Retina (tissue), 1 donor: ENCODE measurements at regions not wholly inside any gene's neighbourhood (a gene's known extent, or its start where the extent isn't known, plus 50 kb on each side); places are given as distances from the start of the nearest gene placed in this dataset.
"Not testable (repeated sequence)": the region's sequence is repeated elsewhere in the genome, so short reads cannot be mapped to it uniquely, and the experiment has no call there.

Experiments
- DNase-seq: peaks from one replicate; pipeline ENCODE4 v3.0.0-alpha.2; 2016

DNA sequence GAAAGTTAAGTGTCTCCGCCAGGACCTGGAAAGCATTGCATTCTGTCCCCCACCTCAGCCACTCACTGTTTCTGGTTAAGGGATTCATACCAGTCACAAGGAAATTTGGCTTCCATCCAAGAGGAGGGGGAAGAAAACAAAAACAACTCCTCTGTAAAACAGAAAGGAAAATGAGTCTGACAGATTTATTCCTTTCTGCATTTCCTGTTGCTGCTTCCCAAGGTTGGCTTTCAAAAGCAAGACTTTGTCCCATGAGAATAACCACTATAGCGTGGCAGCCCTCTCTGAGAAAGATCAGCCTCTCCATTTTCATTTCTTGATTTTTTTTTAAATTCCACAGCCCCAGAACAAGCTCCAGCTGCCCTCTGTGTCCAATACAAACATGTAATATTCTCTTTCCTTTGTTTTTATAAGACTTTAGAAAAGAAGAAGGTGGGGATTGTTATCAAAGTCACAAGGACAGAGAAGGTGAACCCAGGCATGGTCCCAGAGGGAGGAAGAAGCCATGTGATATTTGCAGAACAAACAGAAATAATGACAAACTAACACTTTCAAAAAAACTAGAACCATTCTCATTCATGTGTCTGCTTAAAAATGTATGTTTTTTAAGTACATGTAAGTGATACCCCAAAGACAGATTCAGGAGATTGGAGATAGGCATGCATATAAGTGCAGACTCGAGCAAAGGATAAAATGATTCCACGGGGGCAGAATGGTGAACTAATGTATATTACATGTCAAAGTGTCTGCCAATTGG is 90.7 kb upstream of the DCLK2 start:
- peak; percentile 61 for DNase-seq

DNA sequence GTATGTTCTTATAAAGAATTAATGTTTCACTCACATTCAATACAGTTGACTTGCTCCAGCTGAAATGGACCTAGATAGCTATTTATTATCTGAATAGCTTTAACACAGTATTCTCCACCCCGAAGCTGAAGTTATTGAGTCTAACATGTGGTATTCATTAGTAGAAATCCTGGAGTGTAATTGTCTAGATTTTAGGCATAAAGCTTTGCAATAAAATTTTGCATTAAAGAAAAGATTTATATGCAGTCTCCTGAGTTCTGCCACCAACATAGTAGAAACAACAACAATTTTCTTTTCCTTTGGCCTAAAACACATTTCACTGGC is 90.2 kb upstream of the DCLK2 start:
- no peak for DNase-seq

DNA sequence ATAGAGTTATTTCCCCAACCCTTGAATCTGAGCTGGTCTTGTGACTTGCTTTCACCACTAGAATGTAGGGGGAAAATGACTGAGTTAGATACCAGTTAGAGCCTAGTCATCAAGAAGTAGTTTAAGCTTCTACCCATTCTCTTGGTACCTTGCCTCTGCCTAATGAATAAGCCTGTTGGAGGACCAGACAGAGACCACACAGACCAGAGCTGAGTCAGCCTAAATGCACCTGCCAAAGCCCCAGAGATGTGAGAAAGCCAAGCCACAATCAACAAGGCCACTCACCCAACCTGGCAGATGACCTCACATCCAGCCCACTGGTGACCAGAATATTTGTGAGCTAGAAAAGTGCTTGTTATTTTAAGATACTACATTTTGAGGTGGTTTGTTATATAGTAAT is 85.2 kb upstream of the DCLK2 start:
- no peak for DNase-seq

DNA sequence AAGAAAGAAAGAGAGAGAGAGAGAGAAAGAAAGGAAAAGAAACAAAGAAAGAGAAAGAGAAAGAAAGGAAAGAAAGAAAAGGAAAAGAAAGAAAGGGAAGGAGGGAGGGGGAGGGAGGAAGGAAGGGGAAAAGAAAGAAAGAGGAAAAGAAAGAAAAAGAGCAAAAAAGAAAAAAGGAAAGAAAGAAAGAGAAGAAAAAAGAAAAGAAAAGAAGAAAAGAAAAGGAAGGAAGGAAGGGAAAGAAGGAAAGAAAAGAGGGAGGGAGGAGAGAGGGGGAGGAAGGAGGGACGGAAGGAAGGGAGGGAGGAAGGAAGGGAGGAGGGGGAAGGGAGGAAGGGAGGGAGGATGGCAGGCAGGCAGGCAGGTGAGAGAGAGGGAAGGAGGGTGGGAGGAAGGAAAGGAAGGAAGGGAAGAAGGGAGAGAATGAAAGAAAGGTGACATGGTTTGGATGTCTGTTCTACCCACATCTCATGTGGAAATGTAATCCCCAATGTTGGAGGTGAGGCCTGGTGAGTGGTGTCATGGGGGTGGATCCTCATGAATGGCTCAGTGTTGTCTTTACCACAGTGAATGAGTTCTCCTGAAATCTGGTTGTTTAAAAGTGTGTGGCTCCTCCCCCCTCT is 83.0 kb upstream of the DCLK2 start:
- no peak for DNase-seq

DNA sequence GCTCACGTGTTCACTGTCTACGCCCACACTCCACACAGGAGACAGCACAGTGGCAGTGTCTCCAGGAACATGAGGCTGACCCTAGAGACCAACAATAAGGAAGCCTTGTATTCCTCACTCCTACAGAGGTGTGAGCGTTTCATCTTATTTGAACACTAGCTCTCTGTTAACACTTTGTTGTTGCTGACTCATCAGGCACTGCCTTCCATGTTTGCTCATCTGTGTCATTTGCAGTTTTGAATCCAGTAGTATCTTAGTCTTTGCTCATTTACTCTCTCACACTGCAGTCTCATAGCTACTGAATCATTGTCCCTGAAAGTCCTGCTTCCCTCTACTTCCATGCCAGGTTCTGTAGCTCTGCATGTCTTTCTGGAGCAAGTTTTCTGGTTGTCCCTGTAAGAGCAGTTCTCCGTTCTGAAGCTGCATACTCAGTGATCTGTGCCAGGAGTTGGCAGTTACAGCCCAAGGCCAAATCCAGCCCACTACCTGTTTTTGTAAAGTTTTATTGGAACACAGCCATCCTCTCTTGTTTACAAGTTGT is 80.3 kb upstream of the DCLK2 start:
- DNase-seq = no peak

DNA sequence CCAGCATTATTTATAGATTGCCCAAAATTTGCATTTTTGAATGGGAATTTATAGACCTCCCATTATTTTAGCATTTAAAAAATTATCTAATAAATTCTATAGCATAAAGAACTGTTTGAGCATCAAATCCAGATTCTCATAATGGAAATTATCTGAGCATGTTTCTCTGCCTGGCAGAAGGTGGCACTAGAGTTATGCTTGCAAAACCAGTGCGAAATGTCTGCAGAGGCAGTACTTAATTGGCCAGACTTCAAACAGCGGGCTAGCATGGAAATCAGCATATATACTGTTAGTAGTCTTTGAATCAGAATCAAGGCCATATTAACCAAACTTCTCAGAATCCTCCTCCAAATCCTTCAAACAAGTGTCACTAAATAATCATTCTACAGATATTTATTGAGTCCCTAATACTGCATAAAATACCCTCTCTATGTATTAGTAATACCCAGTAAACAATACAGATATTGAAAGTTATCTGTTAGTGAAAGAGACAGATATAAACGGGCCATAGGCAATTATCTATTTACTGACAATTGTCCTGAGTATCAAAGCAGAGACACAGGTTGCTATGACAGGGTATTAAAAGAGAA is 78.7 kb upstream of the DCLK2 start:
- peak; percentile 44 for DNase-seq

DNA sequence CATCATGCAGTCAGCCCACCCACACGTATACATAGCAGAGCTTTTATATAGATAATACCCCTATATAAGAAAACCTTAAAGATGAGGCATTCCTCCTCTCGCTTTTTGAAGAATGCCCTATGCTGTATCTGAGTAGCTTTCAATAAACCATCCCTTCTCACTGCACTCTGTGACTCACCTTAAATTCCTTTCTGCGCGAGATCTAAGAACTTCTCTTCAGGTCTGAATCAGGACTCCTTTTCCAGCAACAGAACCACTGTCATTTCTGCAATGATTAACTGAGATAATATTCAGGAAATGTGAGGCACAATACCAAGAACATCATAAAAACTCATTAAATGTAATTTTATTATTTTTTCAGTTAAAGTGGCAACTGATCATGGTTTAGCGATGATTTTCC is 76.4 kb upstream of the DCLK2 start:
- DNase-seq = no peak

DNA sequence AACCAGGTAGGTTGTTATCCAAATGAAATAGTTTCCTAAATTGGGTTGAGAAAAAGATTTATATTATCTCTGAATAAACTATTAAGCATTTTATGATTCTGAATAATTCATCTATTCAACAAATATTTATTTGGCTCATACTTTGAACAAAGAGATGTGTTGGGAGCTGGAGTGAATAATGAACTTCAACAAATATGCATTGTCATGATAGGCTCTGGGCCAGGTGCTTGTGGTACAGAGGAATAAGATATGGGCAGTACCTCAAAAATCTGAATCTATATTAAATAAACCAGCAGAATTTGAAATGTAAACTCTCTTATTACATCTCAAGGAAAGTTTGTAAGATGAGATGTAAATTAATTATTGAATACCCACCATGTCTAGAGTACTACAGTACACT is 75.7 kb upstream of the DCLK2 start:
- no peak for DNase-seq

DNA sequence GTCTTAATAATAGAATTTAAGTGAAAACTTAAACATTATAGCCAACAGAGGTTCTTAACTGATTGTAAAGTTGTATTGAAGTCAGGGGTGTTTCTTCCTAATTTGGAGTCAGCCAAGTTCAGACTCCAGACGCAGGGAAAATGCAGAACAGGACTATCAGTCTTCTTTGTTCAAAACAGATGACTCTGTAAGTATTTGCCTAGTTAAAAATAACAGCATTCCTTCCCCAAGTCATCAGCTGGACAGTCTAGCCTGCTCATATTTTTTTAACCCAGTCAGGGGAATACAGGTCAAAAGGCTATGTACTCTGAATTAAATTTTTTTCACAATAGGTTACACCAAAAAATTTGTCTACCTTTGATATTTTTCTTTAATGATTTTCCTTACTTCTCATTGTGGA is 73.8 kb upstream of the DCLK2 start:
- DNase-seq = no peak

DNA sequence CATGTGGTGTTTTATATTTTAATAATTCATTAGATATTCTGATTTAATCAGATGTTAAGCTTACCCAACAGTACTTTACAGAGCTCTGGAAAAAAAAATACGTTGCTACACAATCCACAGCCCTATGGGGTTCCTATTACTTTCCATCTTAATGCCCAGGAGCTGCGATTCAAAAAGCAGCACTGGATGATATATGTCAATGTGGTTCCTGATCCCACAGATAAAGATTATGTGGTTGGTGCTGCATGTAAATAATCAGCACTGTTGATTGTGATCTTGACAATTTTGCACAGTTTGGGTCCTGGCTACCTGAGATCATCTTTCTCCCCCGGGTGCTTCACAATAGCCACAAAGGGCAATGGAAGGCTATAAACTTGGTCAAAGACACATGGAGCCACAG is 72.7 kb upstream of the DCLK2 start:
- no peak for DNase-seq

DNA sequence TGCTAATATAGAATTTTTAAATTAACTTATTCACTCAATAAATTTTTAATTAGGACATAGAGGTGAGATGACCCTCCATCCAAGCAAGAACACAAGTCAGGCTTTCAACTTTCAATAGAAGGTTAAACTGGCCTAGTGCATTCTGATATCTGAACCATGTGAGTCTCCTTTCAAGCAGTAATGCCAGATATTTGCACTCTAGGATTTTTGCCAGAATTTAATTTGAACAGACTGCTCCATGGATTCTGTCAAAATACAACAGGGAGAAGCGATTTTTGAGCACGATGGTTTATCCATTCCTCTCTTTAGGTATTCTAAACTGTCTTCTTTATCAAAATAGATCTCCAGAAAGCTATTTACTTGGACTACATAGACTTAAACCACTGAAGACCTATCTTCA is 72.0 kb upstream of the DCLK2 start:
- no peak for DNase-seq

DNA sequence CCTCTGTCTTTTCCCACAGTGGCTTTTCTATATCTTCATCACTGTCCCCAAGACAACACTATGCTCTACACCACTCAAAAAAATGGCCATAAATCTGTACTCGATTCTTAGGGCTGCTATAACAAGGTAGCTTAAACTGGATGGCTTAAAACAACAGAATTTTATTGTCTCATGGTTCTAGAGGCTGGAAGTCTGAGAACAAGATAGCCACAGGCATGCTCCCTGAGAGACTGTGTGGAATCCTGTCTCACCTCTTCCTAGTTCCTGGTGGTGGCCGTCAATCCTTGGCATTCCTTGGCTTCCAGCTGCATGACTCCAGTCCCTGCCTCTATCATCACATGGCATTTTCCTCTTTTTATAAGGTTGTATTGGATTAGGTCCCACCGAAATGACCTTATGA is 70.7 kb upstream of the DCLK2 start:
- no peak for DNase-seq

DNA sequence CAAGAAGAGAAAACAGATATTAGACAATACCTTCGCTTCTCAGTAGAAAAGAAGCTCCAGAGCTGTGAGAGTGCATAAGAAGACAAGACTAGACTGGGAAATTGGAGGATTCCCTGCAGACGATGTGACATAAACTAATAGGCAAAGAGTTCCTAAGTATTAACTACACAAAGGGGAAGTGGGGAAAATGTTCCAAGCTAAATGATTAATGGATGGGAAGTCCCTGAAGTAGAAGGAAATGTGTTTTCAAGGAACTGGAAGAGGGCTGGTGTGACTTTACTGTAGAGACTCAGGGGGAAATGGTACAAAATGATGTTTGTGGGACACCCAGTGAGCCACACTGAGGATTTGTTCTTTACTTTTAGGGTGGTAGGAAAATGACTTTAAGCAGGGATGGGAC is 69.7 kb upstream of the DCLK2 start:
- DNase-seq = no peak

DNA sequence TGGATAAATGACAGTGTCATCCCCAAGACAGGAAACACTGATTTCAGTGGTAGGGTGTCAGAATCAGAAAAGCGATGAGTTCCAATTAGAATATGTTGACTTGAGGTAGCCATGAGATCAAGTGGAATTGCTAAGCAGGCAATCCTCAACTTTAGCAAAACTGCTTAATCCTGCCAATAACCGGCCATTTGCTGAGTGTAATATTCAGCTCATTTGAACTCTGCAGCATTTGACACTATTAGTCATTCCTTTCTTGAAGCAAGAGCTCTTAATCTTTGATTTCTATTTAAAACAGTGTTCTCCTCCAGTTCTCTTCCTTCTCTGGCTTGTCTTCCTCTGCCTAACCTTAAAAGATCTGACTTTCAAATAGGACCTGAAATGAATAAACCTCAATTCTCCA is 68.7 kb upstream of the DCLK2 start:
- no peak for DNase-seq

DNA sequence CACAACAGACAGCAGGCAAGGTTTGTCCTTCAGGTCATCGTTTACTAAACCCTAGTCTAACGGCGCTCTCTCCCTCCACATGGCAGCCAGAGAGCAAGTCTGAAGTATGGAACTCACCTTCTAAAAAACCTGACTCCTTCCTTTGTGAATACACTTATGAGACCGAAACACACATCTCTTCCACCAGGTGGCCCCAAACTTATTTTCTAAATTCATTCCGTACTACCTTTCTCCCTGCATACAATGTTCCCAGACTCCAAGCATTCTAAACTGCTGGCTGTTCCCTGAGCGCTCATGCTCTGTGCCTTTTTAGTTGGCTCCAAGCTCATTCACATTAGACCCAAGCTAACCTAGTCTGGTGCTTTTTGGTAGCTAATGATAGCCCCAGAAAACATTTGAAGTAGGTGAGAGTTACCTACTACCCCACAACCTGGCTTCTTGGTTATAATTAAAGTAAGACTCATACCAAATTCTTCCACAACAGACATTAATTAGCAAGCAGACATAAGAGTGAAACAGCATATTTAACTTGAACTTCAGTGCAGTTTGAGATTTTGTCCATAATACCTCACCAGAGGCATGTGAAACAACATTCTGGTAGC is 67.6 kb upstream of the DCLK2 start:
- peak; percentile 51 for DNase-seq

DNA sequence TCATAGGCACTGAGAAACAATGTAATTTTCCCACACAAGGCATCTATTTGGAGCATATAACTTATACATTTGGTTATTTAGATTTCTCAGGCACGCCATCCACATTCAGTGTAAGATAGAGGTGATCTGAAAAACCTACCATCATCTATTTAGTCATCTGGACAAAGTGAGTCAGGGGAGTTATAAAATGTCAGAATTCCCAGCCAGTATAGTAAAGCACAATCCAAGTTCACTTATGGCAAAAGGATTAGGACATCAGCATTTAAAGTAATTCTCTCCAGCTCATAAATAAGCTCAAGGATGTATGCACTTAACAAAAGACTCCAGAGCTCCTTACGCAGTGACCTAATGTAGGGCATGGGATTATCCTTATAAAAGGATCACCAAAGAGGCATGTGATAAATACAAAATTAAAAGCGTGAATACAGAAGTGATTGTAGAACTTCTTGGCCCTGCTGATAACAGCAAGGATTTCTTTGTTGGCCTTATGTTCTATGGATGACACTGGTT is 65.3 kb upstream of the DCLK2 start:
- no peak for DNase-seq

DNA sequence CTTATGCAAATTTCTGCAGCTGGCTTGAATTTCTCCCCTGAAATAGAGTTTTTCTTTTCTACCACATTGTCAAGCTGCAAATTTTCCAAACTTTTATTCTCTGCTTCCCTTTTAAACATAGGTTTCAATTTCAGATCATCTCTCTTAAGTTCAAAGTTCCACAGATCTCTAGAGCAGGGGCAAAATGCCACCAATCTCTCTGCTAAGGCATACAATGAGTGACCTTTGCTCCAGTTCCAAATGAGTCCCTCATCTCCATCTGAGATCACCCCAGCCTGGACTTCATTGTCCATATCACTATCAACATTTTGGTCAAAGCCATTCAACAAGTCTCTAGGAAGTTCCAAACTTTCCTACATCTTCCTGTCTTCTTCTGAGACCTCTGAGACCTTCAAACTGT is 62.3 kb upstream of the DCLK2 start:
- not testable (repeated sequence) for DNase-seq

DNA sequence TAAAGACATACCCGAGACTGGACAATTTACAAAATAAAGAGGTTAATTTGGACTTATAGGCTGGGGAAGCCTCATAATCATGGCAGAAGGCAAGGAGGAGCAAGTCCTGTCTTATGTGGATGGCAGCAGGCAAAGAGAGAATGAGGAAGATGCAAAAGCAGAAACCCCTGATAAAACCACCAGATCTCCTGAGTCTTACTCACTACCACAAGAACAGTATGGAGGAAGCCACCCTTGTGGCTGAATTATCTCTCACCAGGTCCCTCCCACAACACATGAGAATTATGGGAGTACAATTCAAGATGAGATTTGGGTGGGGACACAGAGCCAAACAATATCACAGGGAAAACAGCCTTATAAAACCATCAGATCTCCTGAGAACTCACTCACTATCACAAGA is 61.6 kb upstream of the DCLK2 start:
- DNase-seq = not testable (repeated sequence)

DNA sequence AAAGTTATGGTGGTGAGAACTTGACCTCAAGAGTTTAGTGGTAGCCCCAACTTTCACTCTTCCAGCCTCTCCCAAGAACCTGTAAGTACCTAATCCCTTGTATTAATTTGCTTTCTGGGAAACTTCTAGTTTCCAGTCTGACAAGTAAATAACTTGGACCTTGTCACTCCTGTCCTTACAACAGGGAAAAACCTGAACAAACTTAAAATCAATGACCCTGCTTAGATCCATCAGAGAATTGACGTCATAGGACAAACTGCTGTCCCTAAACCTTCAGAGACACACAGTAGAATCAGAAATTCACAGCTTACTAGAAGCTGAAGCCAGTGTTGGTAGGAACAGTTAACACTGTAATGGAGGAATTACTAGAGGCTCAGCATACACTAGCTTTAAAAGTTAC is 60.0 kb upstream of the DCLK2 start:
- no peak for DNase-seq

DNA sequence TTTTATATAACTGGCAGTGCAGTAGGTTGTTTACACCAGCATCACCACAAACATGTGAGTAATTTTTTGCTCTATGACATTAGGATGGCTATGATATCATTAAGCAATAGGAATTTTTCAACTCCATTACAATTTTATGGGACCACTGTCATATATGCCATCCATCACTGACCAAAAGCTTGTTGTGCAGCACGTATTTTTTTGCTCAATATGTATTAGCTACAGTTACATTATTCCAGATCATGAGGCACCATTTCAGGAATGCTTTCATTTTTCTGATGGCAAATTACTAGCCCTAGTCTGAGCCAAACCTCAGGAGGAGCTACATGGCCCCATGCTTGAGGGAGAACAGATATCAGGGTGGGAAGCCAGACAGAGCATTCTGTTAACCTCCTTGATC is 56.8 kb upstream of the DCLK2 start:
- no peak for DNase-seq

DNA sequence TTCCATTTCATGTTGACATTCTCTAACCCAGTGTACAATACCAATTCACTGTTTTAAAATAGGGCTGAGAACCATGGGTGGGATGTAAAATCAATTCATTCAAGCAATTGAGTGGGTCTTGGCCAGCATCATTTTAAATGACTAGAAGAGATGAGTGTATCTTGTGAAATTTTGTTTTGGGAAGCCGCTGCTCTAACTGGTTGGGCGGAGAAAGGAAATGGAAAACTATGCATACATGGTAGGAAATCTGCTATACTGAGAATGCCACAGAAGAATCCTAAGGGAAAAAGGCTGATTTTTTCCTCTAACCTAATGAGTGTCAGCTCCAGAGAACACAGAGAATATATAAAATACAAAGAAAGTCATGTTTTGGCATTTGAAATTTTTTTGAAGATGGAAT is 54.8 kb upstream of the DCLK2 start:
- DNase-seq = no peak

DNA sequence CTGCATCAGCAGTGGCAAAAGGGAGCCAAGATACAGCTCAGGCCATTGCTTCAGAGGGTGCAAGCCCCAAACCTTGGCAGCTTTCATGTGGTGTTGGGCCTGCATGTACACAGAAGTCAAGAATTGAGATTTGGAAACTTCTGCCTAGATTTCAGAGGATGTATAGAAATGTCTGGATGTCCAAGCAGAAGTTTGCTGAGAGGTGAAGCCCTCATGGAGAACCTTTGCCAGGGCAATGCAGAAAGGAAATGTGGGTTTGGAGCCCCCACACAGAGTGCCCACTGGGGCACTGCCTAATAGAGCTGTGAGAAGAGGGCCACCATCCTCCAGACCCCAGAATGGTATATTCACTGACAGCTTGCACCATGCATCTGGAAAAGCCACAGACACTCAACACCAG is 51.3 kb upstream of the DCLK2 start:
- DNase-seq = not testable (repeated sequence)
